ENCODE measurements at regions not wholly inside any gene's neighbourhood (a gene's known extent, or its start where the extent isn't known, plus 50 kb on each side); places are given as distances from the start of the nearest gene placed in this dataset.
"Not testable (repeated sequence)": the region's sequence is repeated elsewhere in the genome, so short reads cannot be mapped to it uniquely, and the experiment has no call there.

DNA sequence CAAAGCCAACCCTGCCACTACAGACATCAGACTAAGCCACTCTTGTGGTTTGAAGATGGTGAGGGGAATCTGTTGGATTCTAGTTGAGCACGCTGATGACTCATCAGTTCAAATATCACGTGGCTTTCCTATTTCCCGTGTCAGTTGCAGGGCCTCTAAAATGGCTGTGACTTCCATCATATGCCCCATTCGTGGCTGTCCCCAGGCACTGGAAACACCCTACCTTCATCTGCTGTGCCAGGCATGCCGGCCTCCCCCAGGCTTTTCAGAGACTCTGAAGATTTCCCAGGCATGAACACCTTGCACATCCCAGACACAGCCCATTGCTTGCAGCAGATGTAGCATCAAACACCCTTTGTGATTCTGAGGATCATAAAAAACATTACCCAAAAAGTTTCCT lies 659.9 kb downstream of the UQCRFS1 start:
- DNase-seq = no peak

DNA sequence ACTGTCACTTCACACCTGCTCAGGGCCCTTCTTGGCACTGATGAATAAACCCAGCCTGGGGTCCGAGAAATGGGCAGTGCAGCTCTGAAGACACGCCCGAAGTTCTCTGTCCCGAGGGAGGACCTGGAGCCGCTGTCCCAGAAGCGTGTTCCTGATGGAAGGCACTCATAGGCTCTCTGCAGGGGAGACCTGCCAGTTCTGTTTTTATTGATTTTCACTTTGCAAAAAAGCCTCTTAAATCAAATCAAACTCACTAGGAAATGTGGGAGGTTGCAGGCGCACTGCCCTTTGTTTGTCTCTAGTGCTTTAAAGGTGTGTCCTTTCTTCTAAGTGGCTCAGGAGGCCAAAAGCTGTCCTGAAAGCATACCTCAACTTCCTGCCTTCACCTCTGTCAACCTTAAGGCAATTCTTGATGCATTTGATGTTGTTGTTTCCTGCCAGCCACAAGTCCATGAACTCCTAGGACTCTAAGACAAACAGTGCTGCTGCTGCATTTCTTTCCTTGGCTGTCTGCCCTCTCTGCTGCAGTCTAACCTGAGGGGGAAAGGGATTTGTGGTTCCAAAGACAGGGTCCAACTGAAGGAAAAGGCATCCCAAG lies 663.2 kb downstream of the UQCRFS1 start:
- no peak for DNase-seq

DNA sequence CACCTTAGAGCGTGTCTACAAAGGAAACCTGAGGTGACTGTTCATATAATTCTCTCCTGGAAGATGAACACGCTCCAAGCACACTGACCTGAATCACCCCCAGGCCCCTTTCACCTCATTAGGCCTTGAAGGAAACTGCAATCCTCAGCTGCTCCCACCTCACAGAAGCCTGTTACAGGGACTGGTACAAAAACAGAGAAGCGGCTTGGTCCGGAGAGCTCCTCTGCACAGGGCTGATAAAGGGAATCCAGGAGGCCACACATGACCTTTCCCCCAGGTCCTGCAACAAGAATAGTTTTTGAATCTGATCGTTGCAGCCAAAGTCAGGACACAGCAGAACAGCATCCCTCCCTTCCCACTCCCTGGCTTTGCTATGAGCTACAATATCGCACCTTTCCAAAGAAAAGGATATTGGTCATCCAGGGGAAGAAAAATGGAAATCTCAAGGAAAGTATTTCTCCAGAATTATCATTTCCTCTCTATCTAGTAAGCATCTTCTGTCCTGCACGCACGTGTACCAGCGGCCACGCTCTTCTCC lies 666.7 kb downstream of the UQCRFS1 start:
- no peak for DNase-seq

DNA sequence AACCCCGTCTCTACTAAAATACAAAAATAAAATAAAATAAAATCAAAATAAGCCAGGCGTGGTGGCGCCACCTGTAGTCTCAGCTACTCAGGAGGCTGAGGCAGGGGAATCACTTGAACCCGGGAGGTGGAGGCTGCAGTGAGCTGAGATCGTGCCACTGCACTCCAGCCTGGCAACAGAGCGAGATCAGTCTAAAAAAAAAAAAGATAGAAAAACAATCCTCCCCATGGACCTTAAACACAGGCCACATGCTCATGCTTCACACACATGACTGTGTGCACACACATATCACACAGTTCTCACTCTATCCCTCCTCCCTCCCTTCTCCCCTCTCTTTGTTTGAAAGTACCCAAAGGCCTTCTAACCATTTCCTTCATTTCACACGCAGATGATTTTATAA lies 667.6 kb downstream of the UQCRFS1 start:
- DNase-seq = not testable (repeated sequence)

DNA sequence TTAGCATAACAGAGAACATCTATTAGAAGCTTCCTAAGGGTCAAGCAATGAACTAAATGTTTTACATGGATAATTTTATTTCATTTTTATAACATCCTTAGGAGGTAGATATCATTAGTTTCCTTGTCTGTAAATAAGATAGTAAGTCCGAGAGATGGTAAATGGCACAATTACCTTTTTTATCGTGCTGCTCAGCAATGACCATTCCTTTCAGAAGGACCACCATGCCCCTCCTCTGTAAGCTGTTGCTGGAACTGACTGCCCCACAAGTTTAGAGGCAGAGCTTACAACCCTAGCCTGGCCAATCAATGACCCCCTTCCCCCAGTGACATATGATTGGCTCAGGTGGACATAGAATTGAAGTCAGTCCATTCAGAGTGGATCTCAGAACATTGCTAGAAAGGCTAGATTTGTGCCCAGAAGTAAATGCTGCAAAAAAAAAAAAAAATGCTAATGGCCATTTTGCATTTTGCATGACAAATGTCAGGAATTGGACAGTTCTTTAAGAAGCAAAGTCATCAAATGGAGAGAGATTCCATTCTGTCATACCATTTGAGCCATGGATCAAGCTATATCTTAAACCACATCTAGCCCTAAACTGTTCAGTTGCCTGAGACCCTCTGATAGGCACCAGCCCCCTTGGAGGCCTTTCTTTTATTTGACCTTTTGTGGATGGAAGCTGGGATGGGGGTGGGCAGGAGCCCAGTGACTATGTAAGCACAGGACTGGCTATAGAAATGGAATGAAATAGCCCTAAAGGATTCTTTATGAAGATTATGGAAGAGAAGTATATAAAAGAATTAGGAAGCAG lies 668.3 kb downstream of the UQCRFS1 start:
- no peak for DNase-seq

DNA sequence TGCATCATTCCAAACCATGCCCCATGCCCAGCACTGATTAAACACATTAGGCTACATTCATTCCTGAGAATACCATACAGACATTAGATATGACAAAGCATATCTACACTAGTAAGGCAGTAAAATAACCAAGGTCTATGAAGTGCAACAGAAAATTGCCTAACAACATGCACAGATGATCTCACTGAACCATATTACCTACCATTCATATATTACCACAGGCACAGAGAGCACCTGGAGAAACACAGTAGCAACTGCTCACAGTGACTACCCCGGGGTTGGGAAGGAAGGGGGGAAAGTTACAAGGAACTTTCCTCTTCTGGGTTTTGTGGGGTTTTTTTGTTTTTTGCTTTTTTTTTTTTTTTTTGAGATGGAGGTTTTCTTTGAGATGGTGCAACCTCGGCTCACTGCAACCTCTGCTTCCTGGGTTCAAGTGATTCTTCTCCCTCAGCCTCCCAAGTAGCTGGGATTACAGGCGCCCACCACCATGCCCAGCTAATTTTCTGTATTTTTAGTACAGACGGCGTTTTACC lies 669.6 kb downstream of the UQCRFS1 start:
- DNase-seq = no peak

DNA sequence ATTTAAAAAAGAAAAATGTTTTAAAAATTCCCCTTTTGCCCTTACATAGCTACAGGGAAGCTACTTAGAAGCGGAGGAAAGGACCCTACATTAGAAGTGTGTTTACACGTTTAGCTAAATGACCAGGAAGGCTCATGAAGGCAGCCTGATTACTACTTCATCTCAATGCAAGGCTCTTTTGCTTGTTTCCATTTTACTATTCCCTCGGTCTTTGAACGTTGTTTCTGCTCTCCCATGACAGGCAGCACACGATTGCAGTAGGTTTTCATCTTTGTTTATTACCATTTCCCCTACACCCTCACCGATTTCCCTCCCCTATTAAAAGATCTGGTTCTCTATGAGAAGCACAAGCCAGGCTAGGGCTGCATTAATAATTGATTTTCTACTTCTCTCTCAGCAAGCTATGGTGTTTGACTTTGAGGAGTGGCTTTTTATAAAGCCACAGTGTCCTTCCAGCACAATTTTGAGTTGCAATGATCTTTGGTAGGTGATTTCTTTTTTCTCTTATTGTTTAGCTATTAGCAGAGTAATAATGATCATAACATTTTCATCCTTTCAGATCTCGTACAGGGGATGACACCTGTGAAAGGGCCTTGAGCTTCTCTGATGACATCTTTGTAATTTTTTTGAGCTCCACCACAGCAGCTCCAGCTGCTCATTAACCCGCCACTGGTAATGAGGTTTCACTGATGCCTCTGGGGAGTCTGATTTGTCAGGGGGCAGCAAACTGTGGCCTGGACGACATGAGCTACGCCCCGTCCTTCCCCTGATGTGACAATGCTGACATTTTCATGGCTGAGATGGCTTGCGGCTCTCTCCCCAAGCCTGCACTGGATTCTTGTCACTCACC lies 670.3 kb downstream of the UQCRFS1 start:
- DNase-seq = no peak

DNA sequence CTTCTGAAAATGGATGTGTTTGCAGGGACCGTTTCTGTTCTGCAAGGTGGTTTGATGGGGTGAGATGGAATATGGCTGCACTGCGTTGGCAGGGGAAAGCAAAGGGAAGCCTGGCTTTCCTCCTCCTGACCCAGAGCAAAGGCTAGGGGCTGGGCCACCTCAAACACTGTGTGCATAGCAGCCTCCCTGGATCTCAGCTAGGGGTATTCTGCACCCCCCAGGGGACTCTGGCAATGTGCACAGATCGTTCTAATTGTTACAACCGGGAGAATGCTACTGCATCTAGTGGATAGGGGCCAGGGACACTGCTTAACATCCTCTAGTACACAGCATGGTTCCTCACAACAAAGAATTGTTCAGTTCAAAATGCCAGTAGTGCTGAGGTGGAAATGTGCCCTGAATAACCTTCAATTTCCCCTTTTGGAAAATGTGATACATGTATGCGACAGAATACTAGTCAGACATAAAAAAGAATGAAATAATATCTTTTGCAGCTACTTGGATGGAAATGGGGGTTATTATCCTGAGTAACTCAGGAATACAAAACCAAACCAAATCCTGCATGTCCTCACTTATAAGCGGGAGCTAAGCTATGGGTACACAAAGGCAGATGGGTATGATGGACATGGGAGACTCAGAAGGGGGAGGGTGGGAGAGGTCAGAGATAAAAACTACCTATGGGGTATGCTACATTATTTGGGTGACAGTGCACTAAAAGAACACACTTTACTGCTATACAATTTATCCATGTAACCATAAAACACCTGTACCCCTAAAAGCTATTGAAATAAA lies 671.2 kb downstream of the UQCRFS1 start:
- no peak for DNase-seq

DNA sequence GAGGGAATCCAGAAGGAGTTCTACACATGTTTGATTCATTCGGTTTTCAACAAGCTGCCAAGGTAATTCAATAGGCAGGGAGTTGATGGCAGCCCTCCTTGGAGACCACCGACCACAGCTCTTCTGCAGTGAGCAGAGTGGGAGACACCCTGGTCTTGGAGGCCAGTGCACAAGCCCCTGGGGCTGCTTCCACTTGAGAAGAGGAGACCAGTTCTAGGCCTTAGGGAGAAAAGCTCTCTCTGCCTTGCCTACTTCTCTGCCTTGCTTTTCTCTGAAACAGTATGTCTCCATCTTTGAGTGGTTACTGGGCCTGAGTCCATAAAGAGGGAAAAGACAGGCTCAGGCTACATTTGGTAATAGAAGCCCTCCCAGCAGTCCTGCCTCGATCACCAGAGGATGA lies 671.9 kb downstream of the UQCRFS1 start:
- DNase-seq = no peak

DNA sequence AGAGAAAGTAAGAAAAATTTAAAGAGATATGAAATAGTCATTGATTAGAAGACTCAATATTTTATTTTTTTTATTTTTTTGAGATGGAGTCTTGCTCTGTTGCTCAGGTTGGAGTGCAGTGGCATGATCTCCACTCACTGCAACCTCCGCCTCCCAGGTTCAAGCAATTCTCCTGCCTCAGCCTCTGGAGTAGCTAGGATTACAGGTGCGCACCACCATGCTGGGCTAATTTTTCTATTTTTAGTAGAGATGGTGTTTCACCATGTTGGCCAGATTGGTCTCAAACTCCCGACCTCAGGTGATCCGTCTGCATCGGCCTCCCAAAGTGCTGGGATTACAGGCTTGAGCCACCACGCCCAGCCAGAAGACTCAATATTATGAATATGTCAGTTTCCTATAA lies 672.6 kb downstream of the UQCRFS1 start:
- DNase-seq = not testable (repeated sequence)

DNA sequence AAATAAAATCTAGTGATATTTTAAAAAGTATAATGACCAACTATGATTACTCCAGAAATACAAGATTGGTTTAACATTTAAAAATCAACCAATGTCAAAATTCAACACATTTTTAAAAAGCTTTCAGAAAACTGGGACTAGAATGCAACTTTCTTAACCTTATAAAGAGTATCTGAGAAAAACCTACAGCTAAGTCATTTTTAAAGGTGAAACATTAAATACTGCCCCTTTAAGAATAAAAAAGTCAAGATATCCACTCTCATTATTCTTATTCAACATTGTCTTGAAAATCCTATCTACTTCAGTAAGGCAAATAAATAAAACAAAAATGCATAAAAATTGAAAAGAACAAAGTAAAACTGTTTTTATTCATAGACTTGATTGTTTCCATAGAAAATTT lies 673.2 kb downstream of the UQCRFS1 start:
- DNase-seq = no peak

DNA sequence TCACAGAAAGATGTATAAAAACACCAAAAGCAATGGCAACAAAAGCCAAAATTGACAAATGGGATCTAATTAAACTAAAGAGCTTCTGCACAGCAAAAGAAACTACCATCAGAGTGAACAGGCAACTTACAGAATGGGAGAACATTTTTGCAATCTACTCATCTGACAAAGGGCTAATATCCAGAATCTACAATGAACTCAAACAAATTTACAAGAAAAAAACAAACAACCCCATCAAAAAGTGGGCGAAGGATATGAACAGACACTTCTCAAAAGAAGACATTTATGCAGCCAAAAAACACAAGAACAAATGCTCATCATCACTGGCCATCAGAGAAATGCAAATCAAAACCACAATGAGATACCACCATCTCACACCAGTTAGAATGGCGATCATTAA lies 674.4 kb downstream of the UQCRFS1 start:
- not testable (repeated sequence) for DNase-seq

DNA sequence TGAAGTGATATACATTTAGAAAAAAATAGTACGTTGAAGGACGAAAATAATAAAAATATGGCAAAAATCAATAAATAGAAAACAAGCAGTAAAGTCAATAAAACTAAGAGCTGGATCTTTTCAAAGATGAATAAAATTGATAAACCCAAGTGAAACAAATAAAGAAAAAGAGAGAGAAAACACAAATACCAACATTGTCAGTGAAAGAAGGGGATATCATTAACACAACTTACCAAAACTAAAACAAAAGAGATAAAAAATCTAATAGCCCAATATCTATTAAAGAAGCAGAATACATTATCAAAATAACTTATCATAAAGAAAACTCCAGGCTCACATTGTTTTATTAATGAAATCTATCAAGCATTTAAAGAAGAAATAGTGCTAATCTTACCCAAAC lies 675.1 kb downstream of the UQCRFS1 start:
- DNase-seq = no peak

DNA sequence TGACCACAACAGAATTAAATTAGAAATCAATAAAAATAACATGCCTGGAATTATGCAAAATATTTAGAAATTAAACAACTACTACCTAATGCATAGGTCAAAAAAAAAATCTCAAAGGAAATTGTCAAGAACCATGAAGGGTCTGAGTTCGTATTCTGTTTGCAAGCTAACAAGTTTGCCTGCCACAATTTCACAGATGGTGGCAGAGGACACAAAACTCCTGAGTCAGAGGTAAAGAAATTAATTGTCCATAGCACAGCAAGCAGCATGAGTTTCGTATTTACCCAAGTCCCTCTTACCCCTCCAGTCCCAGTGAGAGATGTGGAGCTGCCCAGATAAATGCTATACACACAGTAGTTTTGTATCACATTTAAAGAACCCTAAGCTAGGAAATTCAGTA lies 675.9 kb downstream of the UQCRFS1 start:
- no peak for DNase-seq

DNA sequence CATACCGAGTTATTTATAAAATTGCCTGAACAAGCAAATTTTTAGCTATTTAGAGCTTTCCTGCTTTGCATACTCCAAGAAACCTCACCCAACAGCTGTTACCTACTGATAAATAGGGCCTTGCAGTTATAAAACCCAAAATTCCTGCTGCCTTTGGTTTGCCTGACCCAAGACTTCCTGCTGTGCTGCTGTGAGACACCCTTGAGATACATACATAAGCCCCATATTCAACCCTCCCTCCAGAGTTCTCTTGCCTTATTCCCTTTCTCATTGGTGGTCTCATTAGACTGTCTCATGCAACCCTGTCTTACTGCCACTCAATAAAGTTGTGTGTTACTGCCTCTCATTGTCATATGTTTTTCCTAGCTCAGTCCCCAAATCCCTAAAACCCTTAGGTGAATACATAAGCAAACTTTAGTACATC lies 677.6 kb downstream of the UQCRFS1 start:
- DNase-seq = no peak

DNA sequence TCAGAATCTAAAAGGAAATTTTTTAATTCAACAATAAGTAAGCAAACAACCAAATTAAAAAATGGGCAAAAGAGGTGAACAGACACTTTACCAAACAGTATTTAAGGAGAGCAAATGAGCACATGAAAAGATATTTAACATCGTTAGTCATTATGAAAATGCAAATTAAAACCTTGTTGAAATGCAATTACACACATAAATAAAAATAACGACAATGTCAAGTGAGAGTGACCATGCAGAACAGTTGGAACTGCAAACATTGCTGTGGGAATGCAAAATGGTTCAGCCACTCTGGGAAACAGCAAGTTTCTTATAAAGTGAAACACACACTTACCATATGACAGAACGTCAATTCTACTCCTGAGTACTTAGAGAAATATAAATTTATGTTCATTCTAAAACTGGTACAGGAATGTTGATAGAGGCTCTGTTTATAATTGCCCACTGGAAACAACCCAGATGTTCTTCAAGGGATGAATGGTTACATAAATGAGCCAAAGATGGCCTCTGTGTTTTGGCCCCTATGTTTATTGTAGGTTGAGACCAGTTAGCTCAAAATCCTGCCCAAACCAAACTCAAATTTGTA lies 678.1 kb downstream of the UQCRFS1 start:
- no peak for DNase-seq

DNA sequence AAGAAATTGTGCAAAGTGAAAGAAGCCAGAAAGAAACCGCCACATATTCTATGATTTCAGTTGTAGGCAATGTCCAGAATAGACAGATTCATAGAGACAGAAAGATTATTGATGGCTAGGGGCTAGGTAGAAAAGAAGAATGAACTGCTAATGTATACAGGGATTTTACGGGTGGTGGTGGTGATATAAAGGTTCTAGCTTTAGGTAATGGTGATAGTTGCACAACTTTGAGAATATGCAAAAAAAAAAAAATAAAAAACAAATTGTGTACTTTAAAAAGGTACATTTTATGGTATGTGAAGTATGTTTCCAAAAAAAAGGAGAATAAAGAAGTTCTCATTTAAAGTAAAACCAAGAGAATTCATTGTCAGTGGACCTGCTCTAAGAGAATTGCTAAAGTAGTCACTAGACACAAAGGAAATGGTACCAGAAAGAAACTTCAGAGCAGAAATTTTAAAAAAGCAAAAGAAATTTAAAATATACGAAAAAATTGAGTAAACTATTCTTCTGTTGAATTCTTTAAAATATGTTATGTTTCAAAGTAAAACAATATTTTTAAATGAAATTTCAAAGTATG lies 680.1 kb downstream of the UQCRFS1 start:
- DNase-seq = no peak

DNA sequence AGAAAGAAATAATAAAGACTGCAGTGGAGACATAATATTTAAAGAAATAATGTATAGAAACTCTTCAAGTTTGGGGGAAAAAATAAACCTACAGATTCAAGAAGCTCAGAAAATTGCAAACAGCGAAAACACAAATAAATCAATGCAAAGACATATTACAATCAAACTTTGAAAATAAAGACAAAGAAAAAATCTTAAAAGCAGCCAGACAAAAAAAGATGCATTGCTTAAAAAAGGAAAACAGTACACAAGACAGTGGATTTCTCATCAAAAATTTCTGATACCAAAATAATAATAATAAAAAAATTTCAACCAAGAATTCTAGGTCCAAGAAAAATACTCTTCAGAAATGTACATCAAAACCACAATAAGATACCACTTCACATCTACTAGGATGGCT lies 681.0 kb downstream of the UQCRFS1 start:
- no peak for DNase-seq

DNA sequence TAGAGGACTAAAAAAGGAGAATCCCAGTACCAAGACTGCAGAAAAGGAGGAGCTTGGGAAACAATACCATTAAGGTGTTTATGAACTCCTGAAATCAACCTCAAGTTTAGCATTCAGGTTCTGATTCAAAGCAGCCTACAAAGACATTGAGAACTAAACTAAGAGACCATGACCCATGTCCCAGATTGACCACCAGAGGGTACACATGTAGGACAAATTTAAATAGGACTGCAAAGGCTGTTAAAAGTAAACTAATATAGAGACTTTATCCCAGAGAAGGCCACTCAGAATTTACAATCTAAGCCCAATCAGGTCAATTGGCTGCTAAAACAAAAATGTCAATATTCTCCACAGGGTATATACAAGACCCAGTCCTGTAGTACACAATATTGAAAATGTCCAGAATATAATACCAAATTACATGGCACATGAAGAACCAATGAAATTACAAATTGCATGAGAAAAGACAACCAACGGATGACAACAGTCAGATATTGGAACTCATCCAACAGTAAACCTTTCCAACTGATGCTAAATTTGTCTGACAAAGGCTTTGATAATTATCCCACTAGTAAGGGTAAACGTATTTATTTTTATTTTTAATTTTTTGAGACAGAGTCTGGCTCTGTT lies 682.4 kb downstream of the UQCRFS1 start:
- no peak for DNase-seq

DNA sequence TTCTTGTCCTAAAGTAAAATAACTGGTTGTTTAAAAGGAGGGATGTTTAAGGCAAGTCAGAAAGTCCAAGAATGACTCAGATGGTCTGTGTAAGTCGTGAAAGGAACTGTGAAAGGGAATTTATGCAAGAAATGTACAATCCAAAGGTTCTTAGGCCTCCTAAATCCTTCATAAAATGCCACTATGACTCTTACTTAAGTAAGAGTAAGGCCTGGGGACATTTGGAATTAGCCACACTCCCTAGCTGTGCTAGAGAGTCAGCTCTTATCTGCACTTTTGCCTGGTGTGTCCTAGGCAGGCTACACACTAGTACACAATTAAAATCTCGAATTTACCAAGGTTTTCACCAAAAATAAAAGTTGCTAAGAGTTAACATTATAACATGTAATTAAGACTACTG lies 686.9 kb downstream of the UQCRFS1 start:
- DNase-seq = no peak

DNA sequence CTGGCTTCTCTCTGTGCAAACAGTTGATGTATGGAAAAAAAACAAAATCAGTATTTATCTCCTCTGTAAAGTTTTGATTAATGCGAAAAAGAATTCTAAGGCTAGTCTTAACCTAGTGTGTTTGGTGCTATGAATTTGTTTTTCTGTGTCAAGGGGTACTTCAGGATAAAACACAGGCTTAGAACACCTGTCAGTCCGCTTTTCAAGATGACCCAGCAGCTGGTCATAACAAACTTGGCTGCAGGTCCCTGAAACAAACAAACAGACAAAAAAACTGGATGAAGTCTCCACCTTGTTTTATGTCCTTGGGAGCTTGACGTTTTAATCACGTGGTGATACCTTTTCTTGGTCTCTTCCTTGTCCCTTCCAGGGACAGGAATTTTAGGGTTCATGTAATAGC lies 689.3 kb downstream of the UQCRFS1 start:
- DNase-seq = no peak
